Effector CD4-positive, alpha-beta T cell (primary cell): ENCODE measurements at regions not wholly inside any gene's neighbourhood (a gene's known extent, or its start where the extent isn't known, plus 50 kb on each side); places are given as distances from the start of the nearest gene placed in this dataset.
"Not testable (repeated sequence)": the region's sequence is repeated elsewhere in the genome, so short reads cannot be mapped to it uniquely, and the experiment has no call there.

Experiments
- DNase-seq: peaks from one replicate; pipeline ENCODE4 v3.0.0-alpha.2; 2020

DNA sequence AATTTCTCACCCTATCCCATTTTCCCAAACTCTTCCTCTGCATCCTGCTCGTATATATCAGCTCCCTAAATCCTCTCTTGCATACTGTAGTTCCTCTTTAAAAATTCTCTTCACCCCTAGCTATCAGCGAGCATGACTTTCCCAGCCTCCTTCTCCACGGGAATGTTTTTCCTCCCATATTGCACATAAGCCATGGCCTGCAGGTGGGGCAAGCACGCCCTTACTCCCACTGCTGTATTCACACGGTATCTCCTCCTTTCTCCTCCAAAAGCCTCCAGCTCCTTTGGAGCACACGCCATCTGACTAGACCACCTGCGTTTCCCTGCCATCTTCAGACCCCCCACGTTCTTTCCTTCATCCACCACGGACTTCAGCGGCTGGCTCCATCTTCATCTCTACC lies 208.7 kb upstream of the FRG1 start:
- DNase-seq, result not testable (repeated sequence)

DNA sequence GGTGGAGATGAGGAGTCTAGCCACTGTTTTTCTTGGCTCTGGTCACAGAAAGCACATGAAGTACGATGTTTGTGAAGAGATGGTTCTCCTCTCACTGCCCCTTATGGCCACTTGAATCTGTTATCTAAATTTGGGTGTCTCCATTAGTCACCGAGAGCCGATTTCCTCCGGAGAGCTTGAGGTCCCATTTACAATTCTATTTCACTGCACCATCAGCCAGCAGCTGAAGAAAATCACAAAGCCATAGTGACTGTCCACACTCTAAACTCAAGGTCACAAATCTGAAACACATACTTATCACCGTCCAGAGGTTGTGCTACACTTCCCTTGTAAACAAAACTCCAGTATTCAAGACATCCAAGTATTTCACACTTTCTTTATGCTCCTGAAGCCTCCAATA lies 207.2 kb upstream of the FRG1 start:
- DNase-seq, result not testable (repeated sequence)

DNA sequence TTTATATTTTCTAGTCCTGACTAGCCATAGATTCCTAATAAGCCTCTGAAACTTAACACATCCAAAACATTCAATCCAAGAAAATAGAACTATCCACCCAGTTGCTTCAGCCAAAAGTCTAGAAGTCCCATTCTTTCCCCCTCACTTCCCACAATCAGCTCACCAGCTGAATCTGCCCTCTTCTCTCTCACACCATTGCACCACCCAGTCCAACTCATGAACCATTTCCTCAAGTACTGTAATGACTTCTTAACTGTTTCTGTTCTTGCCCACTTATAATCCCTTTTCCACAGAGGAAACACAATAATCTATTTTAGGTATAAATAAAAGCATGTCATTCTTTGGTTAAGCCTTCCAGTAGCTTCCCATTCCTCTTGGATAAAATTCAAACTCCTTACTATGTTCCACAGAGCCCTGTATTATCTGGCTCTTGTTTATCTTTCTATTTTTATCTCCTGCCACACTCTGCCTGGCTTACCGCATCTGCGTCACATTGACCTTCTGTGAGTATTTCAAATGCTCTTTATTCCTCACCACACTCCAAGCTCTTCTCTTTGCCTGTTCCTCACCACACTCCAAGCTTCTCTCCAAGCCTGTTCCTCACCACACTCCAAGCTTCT lies 205.9 kb upstream of the FRG1 start:
- not testable (repeated sequence) for DNase-seq

GRCh38 chr4:189736656-189737055 lies 204.0 kb upstream of the FRG1 start:
- not testable (repeated sequence) for DNase-seq

GRCh38 chr4:189740118-189740517 lies 200.6 kb upstream of the FRG1 start:
- not testable (repeated sequence) for DNase-seq

DNA sequence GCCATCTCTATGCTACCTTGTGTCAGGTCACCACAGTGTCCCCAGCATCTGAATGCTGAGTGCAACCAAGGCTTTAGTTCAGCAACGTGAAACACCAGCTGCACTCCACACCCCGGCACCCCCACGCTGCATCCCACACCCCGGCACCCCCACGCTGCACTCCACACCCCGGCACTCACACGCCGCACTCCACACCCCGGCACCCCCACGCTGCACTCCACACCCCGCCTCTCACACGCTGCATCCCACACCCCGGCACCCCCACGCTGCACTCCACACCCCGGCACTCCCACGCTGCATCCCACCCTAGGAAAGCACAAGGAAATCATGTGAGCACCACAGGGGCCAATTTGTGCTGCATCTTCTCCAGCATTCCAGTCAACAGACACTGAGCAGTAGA lies 199.8 kb upstream of the FRG1 start:
- DNase-seq, result no peak

DNA sequence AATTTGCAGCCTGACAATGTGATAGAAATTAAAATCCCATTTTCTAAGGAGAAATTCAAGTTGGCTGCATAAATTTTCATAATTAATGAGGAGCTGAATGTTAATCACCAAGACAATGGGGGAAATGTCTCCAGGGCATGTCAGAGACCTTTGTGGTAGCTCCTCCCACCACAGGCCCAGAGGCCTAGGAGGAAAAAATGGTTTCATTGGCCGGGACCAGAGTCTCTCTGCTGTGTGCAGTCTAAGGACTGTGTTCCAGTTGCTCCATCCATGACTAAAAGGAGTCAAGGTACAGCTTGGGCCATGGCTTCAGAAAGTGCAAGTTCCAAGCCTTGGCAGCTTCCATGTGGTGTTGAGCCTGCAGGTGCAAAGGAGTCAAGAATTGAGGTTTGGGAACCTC lies 187.6 kb upstream of the FRG1 start:
- not testable (repeated sequence) for DNase-seq

GRCh38 chr4:189763583-189763982 lies 177.1 kb upstream of the FRG1 start:
- DNase-seq, result no peak

GRCh38 chr4:189765301-189765700 lies 175.4 kb upstream of the FRG1 start:
- DNase-seq, result no peak

DNA sequence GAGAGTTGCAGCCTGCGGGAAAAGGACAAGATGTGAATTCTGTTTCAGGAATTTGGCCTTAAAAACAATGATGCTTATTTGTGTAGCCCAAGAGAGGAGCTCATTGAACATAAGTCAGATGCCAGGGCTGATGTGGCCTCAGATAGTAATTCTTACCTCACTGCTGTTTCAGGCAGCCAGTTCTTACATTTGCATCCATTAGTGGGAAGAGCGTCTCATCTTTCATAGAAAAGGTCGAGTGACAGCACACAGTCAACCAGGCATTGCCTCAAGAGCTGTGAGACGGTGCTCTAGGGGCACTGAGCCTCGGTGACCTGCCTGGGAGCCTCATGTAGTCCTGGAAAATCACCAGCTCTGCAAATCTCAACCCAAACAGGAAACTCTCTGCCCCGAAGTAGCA lies 174.9 kb upstream of the FRG1 start:
- no peak for DNase-seq

GRCh38 chr4:189767941-189768340 lies 172.7 kb upstream of the FRG1 start:
- no peak for DNase-seq

GRCh38 chr4:189769131-189769530 lies 171.5 kb upstream of the FRG1 start:
- DNase-seq, result no peak

GRCh38 chr4:189771696-189772361 lies 168.8 kb upstream of the FRG1 start:
- DNase-seq, result no peak

DNA sequence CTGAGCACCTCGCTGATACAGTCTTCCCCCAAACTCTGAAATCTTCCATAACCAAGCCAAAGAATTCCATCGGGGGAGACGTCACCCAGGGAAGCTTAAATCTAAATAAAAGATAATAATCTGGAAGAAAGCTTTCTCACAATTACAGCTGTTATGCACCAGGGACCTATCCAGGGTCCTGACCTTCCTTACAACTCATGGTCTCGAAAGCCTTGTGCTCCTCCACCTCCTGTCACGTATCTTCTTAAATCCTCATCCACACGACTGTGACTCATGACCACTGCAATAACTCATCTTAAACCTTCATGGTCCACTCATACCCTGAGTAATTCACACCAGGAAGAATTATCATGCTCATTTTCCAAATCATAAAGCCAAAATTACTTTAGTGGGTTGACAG lies 166.8 kb upstream of the FRG1 start:
- no peak for DNase-seq

DNA sequence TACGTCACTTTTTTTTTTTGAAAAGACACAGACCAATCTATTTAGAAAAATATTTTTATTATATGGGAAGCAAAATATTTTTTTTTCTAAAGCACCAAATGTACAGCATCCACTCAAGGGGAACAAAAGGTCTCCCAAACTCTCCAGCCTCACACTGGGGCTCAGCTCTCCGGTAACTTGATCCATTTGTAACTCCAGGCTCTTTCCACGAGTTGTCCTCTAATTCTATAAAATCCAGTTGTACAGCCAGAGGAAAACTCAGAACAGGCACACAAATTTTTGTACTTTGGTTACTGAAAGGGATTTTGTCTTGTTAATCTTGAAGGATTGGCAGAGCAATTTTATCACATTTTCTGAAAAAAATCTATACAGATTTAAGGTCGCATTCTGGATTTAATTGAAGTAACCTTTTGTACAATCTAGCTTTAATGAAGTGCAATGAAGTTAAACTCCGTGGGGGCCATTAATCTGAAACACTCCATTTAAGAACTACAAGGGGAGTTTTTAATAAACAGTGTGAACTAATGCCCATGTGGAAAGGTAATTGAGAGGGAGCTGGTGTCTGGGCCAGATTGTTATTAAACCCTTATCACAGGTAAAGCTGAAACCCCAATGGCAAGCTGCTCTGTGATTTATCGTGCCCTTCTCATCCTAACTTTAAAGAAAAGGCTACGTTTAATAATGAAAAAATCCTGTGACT lies 161.2 kb upstream of the FRG1 start:
- no peak for DNase-seq

- no peak for DNase-seq
Measured at GRCh38 chr4:189780391-189780790, 160.3 kb upstream of the FRG1 start.

GRCh38 chr4:189784651-189785050 lies 156.0 kb upstream of the FRG1 start:
- DNase-seq, result no peak

DNA sequence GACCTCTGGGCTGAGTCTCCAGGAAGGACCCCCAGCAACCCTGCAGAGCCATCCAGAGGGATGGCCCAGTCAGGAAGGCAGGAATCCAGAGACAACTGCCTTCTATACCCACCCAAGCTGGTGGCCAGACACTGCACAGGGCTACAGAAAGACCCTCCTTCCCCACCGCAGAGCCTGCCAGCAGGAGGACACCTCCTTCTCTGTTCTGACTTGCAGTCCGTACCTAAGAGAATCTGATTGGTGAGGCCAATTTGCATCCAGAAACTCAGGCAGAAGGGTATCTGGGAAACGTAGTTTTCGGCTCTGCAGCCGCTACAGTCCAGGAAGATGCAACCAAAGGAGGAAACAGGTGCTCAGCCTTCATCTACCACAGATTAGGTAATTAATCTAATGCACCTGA lies 155.4 kb upstream of the FRG1 start:
- no peak for DNase-seq

DNA sequence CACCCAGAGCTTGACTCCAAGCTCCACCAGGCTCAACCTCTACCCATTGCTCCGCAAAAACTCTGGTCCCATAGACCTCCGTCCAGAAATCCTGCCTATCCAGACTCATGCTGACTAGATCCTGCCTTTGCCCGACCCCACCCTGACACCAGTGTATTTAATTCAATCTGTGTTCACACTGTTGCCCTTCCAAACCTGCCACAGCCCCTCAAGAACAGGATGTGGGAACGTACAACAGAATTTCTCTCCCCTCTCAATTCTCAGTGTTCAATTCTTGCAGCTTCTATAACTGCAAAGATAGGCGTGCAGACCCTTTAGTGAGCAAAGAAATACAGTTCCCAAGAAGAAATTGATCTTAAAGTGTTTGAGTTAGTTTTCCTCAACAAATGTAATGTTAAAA lies 154.2 kb upstream of the FRG1 start:
- no peak for DNase-seq

DNA sequence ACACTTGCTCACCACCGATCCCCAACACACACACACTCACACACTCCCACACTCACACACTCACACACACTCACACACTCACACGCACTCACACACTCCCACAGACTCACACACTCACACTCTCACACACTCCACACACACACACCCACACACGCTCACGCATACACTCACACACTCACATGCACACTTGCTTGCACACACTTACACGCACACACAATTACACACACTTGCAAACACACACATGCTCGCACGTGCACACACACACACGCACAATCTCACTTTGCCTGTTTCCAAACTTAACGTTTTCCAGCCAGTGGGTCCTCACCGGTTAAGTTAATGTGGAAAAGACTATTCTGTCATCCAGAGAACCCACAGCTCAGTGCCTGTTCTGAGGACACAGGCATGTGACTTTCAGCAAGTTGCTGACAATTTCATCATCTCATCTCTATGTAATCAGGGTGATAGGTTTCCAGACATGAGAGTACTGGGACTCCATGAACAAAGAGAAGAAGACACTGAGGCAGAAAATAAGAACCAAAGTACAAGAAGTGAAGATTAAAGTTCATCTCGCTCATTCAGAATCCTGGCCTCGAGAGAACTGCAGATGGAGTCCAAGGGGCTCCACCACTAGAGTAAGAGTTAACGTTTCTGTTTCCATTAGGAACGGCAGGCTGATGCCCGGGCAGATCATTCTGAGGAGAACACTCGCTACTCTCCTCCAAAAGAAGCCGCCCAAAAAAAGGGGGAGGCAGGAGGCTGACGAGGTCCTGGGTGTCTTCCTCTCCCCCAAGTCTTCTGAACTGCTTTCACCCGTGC lies 153.2 kb upstream of the FRG1 start:
- DNase-seq, result no peak

DNA sequence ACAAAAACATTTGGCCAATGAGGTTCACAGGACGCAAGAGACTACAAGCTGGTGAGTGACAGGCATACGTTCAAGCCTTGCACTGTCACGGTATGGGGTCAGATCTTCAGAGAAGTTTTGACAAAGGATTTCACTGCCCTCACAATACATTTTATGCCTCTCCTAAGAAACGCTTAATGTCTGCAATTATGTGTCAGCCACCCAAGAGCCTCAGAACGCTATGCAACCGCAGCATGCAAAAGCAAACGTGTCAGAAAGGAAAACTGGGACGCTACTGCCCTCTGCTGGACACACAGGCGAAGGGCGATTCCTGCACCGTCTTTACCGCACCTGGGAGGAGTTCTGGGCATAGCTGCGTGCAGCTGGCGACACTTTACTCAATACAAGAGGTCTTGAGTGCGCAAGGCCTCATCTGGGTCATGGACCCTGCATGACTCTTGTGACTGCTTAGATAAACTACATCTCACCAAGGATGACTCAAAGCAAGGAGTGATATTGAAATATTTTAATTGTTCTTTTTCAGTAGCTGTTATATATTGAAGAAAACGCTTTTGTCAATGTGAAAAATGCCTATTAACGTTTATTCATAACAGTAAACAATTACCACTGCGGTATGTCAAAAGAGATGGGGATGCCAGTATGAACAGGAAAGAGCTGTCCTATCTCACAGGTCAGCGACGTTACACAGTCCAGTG lies 147.6 kb upstream of the FRG1 start:
- DNase-seq, result no peak

DNA sequence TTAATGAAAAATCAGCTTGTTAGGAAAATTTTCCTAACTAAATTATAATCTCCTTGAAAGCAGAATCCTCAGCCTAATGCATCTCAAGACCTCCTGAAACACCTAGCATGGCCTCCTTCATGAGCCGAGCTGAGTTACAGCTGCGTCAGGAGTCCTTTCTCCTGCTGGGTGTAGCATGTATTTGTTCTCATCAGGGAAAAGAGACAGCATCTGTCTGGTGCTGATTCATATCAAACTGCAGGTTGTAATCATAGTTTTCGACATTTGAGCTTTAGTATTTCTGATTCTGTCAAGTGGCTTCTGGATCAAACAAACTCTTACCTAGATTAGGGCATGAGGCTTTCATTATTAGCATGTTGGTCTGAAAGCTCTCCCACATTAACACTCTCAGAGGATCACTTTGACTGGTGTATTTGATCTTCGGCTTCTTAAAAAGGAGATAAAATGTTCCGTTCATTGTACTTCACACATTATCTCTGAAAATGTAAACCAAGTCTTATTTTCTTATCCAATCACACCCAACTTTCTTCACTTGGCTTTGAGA lies 140.1 kb upstream of the FRG1 start:
- DNase-seq, result no peak
